HEK293 (cell line): ENCODE measurements at regions not wholly inside any gene's neighbourhood (a gene's known extent, or its start where the extent isn't known, plus 50 kb on each side); places are given as distances from the start of the nearest gene placed in this dataset.

Experiments
- SCRT1 ChIP-seq: fragments of 450-650 bp; formaldehyde crosslinking; IDR thresholded peaks from 2 replicates; pipeline ENCODE4 v1.5.1; 2016; ENCODE audit warnings: missing biosample characterization, missing genetic modification characterization, borderline replicate concordance
- ZNF16 ChIP-seq: fragments of 450-650 bp; formaldehyde crosslinking; IDR thresholded peaks from 2 replicates; pipeline ENCODE4 v1.5.1; 2016; ENCODE audit warnings: low read depth, missing biosample characterization, missing genetic modification characterization
- ZNF350 ChIP-seq: fragments of 450-650 bp; formaldehyde crosslinking; IDR thresholded peaks from 2 replicates; pipeline ENCODE4 v1.5.0; 2017; ENCODE audit warnings: missing biosample characterization, mild to moderate bottlenecking, missing genetic modification characterization
- ZNF391 ChIP-seq: fragments of 450-650 bp; formaldehyde crosslinking; IDR thresholded peaks from 2 replicates; pipeline ENCODE4 v1.5.1; 2016; ENCODE audit warnings: low read depth, missing biosample characterization, missing genetic modification characterization, borderline replicate concordance
- ZNF423 ChIP-seq: fragments of 450-650 bp; formaldehyde crosslinking; IDR thresholded peaks from 2 replicates; pipeline ENCODE4 v1.5.1; 2016; ENCODE audit warnings: missing biosample characterization, missing genetic modification characterization
- ZNF621 ChIP-seq: fragments of 450-650 bp; formaldehyde crosslinking; IDR thresholded peaks from 2 replicates; pipeline ENCODE4 v1.5.1; 2017; ENCODE audit warnings: missing biosample characterization, missing genetic modification characterization
- TF ChIP-seq, protein P1 (sequence below): fragments of 450-650 bp; formaldehyde crosslinking; IDR thresholded peaks from 2 replicates; pipeline ENCODE4 v1.5.1; 2016; ENCODE audit warnings: missing biosample characterization, missing genetic modification characterization
- TF ChIP-seq, protein P2 (sequence below): fragments of 450-650 bp; formaldehyde crosslinking; IDR thresholded peaks from 2 replicates; pipeline ENCODE4 v1.5.1; 2017; ENCODE audit warnings: missing biosample characterization, missing genetic modification characterization
- TF ChIP-seq, protein P3 (sequence below): fragments of 450-650 bp; formaldehyde crosslinking; IDR thresholded peaks from 2 replicates; pipeline ENCODE4 v1.5.1; 2017; ENCODE audit warnings: missing biosample characterization, missing genetic modification characterization
- TF ChIP-seq, protein P4 (sequence below): fragments of 450-650 bp; formaldehyde crosslinking; IDR thresholded peaks from 2 replicates; pipeline ENCODE4 v1.5.1; 2016; ENCODE audit warnings: missing biosample characterization, missing genetic modification characterization, low read depth
- TF ChIP-seq, protein P5 (sequence below): fragments of 450-650 bp; formaldehyde crosslinking; IDR thresholded peaks from 2 replicates; pipeline ENCODE4 v1.5.1; 2016; ENCODE audit warnings: missing biosample characterization, missing genetic modification characterization
- TF ChIP-seq, protein P6 (sequence below): fragments of 450-650 bp; formaldehyde crosslinking; IDR thresholded peaks from 2 replicates; pipeline ENCODE4 v1.5.1; 2016; ENCODE audit warnings: missing biosample characterization, missing genetic modification characterization

DNA sequence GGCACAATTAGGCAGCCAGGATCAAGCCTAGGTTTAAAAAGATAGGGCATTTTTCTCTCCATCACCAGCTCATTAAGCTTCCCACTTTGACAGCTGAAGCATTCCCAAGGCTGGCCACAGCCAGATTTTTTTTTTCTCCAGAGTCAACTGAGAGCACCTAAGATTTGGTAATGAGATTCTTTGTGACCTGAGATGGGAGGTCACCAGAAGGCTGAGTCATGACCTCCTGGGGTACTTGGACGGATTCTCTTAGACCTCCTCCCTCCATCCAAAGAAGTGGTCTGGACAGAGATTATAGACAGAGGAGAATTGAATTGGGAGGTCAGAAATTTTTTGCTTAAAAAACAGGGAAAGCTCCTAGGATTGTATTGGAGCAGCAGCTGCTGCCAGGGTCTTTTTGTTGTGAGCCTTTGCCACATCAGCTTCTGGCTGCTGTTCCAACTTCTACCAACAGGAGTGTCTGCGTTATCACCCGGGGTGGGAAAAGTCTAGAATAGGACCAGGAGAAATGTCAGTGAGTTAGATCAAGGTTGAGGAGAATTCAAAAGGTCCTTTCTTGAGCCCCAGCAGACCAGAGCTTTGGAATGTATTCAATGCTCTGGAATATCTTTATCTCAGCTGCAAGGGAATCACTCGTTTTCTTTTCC is 221.2 kb upstream of the N4BP1 start:
- TF ChIP-seq, protein P1, sequence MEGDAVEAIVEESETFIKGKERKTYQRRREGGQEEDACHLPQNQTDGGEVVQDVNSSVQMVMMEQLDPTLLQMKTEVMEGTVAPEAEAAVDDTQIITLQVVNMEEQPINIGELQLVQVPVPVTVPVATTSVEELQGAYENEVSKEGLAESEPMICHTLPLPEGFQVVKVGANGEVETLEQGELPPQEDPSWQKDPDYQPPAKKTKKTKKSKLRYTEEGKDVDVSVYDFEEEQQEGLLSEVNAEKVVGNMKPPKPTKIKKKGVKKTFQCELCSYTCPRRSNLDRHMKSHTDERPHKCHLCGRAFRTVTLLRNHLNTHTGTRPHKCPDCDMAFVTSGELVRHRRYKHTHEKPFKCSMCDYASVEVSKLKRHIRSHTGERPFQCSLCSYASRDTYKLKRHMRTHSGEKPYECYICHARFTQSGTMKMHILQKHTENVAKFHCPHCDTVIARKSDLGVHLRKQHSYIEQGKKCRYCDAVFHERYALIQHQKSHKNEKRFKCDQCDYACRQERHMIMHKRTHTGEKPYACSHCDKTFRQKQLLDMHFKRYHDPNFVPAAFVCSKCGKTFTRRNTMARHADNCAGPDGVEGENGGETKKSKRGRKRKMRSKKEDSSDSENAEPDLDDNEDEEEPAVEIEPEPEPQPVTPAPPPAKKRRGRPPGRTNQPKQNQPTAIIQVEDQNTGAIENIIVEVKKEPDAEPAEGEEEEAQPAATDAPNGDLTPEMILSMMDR: no peak
- TF ChIP-seq, protein P2, sequence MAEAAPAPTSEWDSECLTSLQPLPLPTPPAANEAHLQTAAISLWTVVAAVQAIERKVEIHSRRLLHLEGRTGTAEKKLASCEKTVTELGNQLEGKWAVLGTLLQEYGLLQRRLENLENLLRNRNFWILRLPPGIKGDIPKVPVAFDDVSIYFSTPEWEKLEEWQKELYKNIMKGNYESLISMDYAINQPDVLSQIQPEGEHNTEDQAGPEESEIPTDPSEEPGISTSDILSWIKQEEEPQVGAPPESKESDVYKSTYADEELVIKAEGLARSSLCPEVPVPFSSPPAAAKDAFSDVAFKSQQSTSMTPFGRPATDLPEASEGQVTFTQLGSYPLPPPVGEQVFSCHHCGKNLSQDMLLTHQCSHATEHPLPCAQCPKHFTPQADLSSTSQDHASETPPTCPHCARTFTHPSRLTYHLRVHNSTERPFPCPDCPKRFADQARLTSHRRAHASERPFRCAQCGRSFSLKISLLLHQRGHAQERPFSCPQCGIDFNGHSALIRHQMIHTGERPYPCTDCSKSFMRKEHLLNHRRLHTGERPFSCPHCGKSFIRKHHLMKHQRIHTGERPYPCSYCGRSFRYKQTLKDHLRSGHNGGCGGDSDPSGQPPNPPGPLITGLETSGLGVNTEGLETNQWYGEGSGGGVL (tag by site-specific recombination): no peak
- TF ChIP-seq, protein P3, sequence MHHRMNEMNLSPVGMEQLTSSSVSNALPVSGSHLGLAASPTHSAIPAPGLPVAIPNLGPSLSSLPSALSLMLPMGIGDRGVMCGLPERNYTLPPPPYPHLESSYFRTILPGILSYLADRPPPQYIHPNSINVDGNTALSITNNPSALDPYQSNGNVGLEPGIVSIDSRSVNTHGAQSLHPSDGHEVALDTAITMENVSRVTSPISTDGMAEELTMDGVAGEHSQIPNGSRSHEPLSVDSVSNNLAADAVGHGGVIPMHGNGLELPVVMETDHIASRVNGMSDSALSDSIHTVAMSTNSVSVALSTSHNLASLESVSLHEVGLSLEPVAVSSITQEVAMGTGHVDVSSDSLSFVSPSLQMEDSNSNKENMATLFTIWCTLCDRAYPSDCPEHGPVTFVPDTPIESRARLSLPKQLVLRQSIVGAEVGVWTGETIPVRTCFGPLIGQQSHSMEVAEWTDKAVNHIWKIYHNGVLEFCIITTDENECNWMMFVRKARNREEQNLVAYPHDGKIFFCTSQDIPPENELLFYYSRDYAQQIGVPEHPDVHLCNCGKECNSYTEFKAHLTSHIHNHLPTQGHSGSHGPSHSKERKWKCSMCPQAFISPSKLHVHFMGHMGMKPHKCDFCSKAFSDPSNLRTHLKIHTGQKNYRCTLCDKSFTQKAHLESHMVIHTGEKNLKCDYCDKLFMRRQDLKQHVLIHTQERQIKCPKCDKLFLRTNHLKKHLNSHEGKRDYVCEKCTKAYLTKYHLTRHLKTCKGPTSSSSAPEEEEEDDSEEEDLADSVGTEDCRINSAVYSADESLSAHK: no peak
- no peak for TF ChIP-seq ZNF16 (tag by site-specific recombination)
- TF ChIP-seq, protein P4, sequence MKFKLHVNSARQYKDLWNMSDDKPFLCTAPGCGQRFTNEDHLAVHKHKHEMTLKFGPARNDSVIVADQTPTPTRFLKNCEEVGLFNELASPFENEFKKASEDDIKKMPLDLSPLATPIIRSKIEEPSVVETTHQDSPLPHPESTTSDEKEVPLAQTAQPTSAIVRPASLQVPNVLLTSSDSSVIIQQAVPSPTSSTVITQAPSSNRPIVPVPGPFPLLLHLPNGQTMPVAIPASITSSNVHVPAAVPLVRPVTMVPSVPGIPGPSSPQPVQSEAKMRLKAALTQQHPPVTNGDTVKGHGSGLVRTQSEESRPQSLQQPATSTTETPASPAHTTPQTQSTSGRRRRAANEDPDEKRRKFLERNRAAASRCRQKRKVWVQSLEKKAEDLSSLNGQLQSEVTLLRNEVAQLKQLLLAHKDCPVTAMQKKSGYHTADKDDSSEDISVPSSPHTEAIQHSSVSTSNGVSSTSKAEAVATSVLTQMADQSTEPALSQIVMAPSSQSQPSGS (tag by site-specific recombination): no peak
- no peak for TF ChIP-seq SCRT1
- no peak for TF ChIP-seq ZNF423 (tag by site-specific recombination)
- TF ChIP-seq ZNF621 (tag by site-specific recombination): no peak
- TF ChIP-seq, protein P5, sequence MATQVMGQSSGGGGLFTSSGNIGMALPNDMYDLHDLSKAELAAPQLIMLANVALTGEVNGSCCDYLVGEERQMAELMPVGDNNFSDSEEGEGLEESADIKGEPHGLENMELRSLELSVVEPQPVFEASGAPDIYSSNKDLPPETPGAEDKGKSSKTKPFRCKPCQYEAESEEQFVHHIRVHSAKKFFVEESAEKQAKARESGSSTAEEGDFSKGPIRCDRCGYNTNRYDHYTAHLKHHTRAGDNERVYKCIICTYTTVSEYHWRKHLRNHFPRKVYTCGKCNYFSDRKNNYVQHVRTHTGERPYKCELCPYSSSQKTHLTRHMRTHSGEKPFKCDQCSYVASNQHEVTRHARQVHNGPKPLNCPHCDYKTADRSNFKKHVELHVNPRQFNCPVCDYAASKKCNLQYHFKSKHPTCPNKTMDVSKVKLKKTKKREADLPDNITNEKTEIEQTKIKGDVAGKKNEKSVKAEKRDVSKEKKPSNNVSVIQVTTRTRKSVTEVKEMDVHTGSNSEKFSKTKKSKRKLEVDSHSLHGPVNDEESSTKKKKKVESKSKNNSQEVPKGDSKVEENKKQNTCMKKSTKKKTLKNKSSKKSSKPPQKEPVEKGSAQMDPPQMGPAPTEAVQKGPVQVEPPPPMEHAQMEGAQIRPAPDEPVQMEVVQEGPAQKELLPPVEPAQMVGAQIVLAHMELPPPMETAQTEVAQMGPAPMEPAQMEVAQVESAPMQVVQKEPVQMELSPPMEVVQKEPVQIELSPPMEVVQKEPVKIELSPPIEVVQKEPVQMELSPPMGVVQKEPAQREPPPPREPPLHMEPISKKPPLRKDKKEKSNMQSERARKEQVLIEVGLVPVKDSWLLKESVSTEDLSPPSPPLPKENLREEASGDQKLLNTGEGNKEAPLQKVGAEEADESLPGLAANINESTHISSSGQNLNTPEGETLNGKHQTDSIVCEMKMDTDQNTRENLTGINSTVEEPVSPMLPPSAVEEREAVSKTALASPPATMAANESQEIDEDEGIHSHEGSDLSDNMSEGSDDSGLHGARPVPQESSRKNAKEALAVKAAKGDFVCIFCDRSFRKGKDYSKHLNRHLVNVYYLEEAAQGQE (tag by site-specific recombination): no peak
- TF ChIP-seq ZNF391 (tag by site-specific recombination): no peak
- TF ChIP-seq ZNF350 (tag by site-specific recombination): no peak
- TF ChIP-seq, protein P6, sequence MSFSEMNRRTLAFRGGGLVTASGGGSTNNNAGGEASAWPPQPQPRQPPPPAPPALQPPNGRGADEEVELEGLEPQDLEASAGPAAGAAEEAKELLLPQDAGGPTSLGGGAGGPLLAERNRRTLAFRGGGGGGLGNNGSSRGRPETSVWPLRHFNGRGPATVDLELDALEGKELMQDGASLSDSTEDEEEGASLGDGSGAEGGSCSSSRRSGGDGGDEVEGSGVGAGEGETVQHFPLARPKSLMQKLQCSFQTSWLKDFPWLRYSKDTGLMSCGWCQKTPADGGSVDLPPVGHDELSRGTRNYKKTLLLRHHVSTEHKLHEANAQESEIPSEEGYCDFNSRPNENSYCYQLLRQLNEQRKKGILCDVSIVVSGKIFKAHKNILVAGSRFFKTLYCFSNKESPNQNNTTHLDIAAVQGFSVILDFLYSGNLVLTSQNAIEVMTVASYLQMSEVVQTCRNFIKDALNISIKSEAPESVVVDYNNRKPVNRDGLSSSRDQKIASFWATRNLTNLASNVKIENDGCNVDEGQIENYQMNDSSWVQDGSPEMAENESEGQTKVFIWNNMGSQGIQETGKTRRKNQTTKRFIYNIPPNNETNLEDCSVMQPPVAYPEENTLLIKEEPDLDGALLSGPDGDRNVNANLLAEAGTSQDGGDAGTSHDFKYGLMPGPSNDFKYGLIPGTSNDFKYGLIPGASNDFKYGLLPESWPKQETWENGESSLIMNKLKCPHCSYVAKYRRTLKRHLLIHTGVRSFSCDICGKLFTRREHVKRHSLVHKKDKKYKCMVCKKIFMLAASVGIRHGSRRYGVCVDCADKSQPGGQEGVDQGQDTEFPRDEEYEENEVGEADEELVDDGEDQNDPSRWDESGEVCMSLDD (tag by site-specific recombination): no peak
